ENCODE measurements at regions not wholly inside any gene's neighbourhood (a gene's known extent, or its start where the extent isn't known, plus 50 kb on each side); places are given as distances from the start of the nearest gene placed in this dataset.

DNA sequence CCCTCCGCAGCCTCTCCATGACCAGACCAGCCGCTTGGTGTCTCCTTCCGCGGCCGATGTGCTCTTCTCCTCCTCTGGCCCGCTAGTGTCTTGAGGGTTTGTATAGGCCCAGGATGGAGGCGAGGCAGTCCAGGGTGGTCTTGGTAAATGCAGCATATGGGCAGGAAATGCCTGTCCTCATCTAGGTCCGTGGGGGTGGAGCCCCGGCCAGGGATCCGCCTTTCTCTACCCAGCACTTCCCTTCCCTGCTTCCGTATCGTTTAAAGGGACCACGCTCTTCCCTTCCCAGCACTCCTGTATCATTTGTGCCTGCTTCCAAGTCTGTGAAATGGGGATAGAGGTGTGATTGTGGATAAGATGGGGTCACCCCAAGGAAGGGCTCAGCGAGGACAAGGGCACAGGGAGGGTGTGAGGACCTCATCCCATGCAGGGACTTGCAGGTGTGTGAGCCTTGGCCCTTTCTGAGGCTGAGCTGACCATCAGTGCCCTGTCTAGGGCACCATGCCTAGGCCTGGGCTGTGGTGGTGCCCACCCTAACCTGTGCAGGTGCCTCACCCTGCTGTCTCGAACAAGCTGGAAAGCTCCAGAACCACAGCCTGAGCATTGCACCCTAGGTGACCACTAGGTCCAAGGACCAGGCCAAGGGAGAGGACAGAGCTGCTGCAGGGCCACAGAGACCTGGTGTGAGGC, 326.8 kb upstream of the RTL1 start:
- DNase-seq (no peak), ATAC-seq (no peak)

DNA sequence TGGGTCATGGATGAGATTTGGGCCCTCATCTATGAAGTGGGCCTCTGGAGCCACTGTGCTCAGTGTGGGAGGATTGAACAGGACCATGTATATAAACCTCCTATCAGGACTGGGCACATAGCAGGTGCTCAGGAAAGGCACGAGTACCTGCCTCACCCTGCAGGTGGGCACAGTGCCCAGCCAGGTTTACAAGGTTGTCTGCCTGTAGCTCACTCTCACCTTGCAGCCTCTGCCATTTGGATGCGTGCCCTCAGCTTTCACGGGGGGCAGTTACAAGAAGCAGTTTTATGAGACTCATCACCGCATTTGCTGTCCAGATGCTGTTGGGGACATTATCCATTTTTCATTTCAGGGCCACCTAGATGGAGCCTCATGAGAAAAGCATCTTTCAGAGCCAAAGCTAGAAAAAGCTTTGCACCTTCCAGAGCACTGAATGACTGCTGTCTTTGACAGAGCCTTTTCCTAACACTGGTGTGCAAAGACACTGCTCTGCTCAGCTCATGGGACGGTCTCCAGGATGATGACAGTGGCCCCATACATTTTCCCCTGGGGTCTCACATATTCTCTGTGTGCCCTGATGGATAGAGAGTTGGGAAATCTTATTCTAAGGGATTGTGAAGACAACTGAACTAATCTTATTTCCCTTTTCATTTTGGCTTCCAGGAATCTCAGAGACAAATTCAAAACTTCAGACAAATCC, 327.5 kb upstream of the RTL1 start:
- DNase-seq (no peak), ATAC-seq (no peak)

- ATAC-seq (no peak), DNase-seq (no peak)
These were observed 328.3 kb upstream of the RTL1 start for GRCh38 chr14:101231828-101232227.

DNA sequence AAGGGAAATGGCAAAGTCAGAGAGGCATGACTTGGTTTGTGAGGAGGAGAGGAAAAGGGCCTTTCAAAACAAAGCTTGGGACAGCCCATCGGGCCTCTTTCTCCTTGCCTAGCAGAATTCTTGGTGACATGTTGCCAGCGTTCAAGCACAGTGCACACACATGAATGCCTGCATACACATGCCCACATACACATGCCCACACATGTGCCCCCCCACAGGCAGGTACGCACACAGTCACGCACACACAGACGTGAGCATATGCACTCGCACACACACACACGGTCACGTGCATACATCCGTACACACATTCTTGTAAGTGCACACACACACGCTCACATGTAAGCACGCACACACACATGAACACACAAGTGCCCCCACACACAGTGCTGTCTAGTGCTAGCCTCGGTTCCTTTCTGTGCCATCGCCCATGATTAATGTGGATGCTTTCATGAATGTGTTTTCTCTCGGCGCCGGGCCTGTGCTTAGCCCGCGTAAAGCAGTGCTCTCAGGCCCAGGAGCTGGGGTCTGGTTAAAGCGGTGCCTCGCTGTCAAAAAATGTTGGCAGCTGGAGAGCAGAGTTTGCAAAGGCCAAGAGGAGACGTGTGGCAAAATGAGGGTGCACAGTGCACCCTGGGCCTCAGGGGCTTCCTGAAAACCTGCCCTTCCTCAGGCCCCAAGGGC, 328.8 kb upstream of the DIO3 start:
- DNase-seq (no peak), ATAC-seq (no peak)

DNA sequence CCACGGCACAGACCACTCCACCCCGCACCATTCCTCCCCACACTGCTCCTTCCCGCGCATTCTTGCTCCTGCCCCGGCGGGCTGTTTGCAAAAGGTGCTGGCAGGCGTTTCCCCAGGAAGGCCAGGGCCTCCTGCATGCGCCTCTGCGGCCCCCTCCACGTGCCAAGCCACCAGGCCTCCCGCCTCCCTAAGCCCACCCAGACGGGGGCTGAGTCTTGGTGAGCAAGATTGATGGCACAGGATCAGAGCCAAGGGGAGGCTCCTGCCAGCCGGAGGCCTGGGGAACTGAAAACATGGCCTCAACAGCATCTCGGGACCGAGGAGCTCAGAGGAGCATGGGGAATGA, 328.3 kb upstream of the DIO3 start:
- no peak for ATAC-seq
- no peak for DNase-seq

GRCh38 chr14:101233391-101233790, 327.9 kb upstream of the DIO3 start:
- DNase-seq (no peak), ATAC-seq (no peak)

DNA sequence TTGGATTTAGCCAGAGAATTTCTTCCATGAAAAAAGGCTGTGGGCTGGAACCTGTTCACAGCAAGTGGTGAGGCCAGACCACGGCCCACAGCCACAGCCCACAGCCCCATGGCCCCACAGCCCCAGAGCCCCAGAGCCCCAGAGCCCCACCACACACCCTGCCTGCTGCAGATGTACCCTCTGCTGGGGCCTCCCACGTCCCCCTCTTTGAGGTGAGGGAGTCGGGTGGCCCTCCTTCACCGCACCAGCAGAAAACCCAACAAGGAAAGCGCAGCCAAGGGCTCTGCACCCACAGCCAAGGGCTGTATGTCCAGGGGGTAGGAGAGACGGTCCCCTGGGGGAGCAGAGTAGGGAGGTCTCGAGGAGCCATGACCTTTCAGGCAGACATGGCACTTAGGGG, 327.5 kb upstream of the DIO3 start:
- DNase-seq (no peak), ATAC-seq (no peak)

GRCh38 chr14:101234244-101234937, 326.9 kb upstream of the DIO3 start:
- DNase-seq (no peak), ATAC-seq (no peak)

DNA sequence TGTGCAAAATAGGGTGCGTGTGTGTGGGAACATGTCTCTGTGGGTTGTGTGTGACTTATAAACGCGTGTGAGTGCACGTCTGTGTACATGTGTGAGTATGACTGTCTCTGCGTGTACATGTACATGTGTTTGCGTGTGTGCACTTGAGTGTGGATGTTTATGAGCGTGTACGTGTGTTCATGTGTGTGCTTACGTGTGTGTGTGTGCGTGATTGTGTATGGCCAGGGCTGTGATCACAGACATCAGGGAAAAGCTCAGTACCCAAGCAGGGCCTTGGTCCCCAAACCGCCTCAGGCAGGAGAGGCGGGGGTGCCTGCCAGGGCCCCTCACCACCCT, 326.3 kb upstream of the DIO3 start:
- ATAC-seq (no peak), DNase-seq (no peak)

- peak; percentile 60 for DNase-seq
- no peak for ATAC-seq
These were observed 325.8 kb upstream of the DIO3 start for GRCh38 chr14:101235335-101236103.

DNA sequence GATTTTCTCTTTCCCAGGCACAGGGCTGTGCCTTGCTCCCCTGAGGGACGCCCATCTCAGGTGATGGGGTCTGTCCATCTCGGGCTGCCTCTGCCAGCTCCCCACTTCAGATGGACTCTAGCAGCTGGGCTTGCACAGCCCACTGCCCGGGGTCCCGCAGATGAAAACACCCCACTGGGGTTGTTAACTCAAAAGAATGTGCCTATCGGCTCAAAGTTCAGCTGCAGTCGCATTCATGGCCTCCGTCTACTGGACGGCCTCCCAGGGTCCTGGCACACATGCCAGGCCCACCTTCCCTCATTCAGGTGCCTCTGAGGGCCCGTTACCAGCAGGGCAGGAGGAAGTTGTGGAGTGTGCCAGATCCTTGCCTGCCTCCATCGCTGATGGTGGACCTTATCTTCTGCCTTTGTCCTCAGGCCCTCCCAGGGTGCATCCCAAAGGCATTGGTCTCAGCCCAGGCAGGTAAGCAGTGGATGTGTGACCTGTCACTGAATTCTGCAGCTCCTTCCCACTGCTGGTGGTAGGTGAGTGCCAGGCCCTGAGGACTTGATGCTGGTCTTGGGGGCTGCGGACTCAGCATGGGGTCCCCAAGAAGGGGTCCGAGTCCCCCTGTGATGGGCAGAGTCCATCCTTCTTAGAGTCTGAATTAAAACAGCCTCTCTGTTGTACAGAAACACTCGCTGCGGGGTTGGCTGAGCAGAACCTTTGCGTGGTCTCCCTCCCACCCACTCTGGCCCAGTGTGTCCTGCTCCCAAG, 324.6 kb upstream of the DIO3 start:
- DNase-seq (no peak), ATAC-seq (no peak)

DNA sequence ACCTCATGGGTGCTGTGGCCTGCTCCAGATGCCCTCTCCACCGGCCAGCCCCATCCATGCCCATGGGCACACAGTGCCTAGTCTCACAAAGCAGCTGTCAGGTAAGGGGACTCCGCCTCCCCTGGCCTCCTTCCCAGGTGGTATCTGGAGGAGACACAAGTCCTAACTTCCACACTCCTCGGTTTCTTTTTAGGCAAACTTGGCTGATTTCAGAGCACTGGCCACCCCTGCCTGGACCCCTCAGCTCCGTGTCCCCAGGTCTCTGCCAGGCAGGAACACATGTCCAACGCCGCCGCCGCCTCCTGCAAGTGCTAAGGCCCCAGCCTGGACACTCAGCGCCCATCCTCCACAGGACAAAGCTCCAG, 324.1 kb upstream of the DIO3 start:
- no peak for DNase-seq
- no peak for ATAC-seq

DNA sequence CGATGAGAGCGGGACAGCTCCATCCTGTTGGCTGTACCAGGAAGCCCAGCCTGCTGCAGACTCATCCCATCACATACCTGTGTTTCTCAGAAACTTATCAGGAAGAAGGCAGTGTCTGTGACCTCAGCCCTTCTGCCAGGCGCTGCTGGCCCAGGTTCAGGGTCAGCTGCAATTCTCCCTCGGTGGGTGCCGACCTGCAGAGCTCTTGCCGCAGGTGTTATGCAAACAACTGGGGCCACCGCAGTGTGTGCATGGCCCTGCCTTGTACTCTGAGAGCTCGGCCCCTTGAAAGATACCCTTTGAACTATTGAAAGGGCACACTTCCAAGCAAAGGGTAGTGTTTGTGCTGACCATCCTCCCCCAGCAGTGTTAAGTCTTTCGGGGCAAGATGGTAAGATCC, 322.2 kb upstream of the DIO3 start:
- ATAC-seq (no peak), DNase-seq (no peak)

DNA sequence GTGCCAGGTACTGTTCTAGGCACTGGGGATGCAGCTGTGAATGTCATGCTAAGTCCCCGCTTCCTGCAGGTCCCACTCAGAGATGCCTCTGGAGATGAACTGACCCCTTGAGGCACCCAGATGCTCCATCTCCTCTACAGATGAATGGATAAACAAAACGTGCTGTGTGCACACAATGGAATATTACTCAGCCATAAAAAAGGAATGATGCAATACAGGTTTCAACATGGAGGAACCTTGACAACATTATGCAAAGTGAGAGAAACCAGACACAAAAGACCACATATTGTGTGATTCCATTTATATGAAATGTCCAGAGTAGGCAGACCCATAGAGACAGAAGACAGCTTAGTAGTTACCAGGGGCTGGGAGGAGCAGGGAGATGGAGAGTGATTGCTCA, 320.1 kb upstream of the DIO3 start:
- no peak for ATAC-seq
- no peak for DNase-seq

DNA sequence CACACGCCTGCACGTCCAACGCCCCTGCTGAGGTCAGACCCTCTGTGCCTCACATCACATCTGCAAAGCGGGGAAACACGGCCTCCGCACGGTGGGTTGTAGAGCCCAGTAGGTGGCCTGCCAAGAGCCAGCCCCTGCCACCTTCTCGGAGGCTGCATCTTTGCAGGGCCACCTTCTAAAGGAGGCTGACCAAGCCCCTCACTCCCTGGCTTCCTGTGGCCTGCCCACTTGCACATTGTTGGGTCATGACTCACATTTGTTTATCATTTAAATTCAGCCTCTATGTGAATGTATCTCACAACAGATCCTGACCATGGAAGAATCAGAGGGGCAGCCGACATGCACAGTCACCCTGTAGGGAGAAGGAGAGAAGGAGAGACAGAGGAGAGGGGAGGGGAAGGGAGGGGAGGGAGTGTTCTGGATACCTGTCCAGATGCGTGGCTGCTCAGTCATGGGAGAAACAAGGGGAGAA, 319.5 kb upstream of the DIO3 start:
- no peak for ATAC-seq

DNA sequence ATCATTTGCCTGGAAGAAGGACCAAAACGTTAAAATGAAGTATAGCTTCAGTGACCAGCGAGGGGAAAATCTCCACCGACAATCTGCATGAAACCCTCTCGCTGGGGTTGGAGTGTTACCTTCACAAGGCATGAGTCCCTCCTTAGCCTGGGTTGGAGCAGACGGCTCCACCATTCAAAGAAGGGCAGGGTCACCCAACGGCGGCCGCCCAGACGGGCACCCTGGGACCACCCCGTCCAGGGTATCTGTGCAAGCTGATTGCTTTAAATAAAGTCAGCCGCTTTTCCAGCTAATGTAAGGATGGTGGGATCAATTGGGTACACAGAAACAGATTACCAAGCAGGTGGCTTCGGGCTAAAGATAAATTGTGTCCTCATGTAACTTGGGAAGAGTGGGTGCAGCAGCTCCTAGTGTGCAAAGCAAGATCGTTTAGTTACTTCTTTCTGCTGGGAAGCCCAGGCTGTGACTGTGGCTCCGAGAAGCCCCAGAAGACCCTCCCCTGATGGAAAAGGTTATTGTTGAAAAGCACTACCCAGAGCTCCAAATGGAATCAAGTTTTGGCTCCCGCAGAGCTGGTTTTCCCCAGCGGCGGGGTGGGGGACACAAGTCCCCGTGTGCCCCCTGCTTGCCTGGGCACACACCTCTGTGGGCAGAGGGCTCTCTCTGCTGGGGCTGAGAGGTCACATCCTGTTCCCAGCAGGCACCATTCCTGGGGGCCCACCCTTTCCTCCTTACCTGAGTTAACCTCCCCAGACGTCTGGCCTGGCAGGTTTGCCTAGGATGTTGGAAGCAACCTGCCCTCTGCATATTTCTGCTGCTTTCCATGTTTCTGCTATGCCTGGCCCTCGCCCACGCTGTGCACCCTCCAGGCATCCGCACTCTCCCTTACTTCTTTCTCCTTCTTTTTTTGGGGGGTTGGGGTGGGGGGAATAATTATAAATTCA, 318.6 kb upstream of the DIO3 start:
- ATAC-seq (no peak), DNase-seq (no peak)

More for the DNA sequence above, 319.5 kb upstream of the DIO3 start:
- DNase-seq, result no peak

- no peak for DNase-seq
- ATAC-seq, result no peak
These were observed 317.5 kb upstream of the DIO3 start for GRCh38 chr14:101243587-101244338.

- DNase-seq, result no peak
- ATAC-seq, result no peak
These were observed 314.1 kb upstream of the DIO3 start for GRCh38 chr14:101246894-101247841.
